ENCODE measurements at regions not wholly inside any gene's neighbourhood (a gene's known extent, or its start where the extent isn't known, plus 50 kb on each side); places are given as distances from the start of the nearest gene placed in this dataset.
"Not testable (repeated sequence)": the region's sequence is repeated elsewhere in the genome, so short reads cannot be mapped to it uniquely, and the experiment has no call there.

DNA sequence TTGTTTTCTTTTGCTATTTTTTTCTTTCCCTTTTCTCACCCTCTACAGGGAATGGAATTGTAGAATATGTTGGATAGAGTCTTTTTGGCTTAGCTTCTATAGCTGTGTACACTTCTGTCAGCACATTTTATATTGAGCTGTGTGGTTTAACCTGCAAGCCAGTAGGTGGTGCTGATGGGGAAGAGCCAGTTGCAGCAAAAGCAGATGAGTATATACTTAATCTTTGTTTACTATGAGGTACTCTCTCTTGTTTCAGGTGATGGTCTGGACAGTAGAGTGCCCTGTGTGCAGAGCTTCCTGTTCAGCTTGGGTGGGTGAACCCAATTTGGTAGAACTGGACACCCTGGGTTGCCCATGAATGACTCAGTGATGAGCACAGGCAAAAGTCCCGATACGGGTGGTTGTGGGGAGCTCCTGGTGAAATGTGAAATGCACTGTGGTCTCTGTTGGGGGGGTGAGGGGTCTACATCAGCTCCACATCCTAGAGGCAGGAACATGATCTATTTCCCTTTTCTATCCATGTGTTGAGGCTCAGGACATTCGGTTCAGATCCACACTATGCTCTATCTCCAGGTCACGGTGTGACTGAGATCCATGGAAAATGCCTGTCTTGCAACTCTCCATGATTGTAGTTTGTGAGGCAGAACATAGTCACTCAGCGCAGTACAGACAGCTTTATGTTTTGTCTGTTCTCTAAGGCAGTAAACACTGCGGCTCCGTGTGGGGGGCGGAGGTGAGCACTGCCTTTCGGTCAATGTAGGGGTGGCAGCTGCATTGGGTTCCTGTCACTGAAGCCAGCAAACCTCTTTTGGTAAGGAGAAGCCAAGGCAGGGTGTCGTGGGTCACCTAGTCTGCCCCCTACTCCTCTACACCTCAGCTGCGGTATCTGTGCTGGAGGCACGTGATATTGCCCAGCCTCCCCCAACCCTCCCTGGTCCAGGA lies 353.2 kb downstream of the PRR16 start:
- DNase-seq: peak; percentile 45

GRCh38 chr5:120818128-120818527 lies 354.0 kb downstream of the PRR16 start:
- DNase-seq: no peak

DNA sequence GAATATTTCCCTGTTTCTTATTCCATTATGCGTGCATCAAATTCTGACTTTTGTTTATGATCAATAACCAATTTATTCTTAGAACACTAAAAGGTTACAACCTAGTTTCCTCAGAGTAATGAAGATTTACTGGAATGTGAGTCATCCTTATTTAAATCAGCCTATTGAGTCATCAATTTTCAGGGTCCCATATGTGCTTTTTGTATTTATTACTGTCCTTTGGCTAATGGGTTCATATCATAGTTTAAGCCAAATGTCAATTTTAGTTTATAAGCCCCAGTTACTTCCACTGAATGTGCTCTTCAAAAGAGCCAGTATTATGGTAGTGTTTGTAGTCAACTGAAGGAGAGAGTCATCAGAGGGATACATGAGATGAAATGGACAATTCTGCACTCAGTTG lies 359.2 kb downstream of the PRR16 start:
- no peak for DNase-seq

- DNase-seq: not testable (repeated sequence)
These were observed 367.5 kb downstream of the PRR16 start for GRCh38 chr5:120831646-120832045.

DNA sequence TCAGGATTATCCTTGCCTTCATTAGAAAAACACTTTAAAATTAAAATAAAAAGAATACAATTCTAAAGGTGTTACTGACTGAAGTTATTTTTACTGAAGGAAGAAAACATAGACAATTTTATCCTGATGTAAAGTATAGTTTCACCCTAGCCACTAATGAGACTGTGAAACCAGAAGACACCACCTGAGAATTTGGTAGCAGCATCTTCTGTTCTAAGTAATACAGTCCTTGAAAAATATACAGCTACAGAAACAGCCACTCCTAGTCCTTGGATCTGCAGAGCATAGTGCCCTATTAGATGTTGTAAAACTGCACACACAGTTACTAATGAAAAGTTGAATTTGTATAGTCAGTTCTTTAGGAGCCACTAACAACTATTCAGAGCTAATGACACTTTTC lies 377.7 kb downstream of the PRR16 start:
- no peak for DNase-seq

- no peak for DNase-seq
These were observed 379.4 kb downstream of the PRR16 start for GRCh38 chr5:120843390-120843980.

DNA sequence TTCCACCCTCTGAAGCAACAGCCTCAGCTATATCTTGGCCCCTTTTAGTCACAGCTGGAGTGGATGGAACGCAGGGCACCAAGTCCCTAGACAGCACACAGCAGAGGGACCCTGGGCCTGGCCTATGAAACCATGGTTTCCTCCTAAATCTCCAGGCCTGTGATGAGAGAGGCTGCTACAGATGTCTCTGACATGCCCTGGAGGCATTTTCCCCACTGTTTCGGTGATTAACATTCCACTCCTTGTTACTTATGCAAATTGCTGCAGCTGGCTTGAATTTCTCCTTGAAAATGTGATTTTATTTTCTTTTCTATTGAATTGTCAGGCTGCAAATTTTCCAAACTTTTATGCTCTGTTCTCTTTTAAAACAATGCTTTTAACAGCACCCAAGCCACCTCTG lies 384.8 kb downstream of the PRR16 start:
- no peak for DNase-seq

GRCh38 chr5:120852222-120852860 lies 388.2 kb downstream of the PRR16 start:
- no peak for DNase-seq

DNA sequence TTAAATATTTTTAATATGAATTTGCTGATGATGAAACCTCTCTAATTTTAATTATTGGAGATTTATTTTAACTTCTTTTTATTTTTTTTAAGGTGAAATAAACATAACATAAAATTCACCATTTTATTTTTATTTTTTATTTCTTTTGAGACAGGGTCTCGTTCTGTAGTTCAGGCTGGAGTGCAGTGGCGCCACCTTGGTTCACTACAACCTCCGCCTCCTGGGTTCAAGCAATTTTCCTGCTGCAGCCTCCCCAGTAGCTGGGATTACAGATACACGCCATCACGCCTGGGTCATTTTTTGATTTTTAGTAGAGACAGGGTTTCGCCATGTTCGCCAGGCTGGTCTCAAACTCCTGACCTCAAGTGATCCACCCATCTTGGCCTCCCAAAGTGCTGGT lies 402.9 kb downstream of the PRR16 start:
- DNase-seq: no peak

GRCh38 chr5:120869831-120870230 lies 405.7 kb downstream of the PRR16 start:
- DNase-seq: no peak

DNA sequence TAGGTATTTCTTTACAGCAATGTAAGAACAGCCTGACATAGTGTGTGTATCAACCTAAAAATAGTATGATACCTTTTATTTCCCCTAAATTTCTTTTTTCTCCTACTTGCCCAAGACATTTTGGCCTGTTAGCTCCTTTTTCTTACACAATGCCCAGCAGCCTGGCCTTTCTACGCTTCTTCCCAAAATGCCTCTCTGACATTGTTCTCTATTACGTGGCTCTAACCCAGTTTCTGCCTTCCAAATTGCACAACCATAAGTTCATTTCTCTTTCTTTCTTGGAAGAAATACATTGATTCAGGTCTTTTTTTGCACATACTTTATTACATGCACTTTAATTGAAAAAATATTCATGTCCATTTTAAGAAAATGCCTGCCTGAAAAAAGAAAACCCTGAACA lies 408.2 kb downstream of the PRR16 start:
- no peak for DNase-seq

- peak; percentile 7 for DNase-seq
These were observed 409.0 kb downstream of the PRR16 start for GRCh38 chr5:120873083-120873482.

GRCh38 chr5:120874081-120874862 lies 410.2 kb downstream of the PRR16 start:
- DNase-seq: no peak

- DNase-seq: no peak
These were observed 418.1 kb downstream of the PRR16 start for GRCh38 chr5:120882038-120882775.

DNA sequence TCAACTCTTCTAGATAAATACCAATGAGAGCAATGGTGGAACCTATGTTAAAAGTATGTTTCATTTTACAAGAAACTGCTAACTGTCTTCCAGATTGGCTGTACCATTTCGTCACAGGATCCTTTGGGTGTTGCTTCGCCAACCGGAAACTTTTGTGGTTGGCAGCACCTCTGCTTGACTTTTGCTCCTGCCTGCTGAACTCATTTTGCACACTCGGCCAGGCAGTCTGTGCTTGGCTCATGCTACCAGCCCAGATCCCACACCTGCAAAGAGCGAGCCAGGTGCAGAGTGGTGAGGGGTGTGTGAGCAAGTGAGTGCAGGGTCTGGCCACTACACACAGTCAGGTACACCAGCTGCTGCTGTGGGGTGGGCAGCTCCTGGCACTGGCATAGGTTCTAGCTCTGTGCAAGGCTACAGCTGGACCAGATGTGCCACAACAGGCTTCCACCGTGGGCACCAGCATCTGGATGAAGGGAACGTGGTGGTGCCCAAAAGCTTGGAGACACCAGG lies 422.3 kb downstream of the PRR16 start:
- no peak for DNase-seq

DNA sequence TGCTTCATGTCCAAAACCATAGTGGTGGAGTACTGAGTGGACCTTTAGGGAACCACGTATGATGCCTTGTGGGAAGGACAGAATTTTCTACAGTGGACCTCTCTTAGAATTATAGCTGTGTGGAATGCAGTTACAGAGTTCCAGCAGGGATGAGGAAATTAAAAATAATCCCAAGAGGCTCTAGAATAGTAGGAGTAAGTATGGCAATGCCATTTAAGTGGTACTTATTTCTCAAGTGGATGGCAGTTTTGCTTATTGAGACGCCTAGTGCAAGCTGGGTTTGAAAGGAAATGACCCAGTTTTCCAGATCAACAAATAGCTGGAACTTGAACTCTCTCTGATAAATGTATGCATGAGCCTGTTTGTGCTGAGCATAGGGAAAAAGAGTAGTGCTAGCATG lies 431.6 kb downstream of the PRR16 start:
- no peak for DNase-seq

GRCh38 chr5:120901199-120901598 lies 437.1 kb downstream of the PRR16 start:
- DNase-seq: no peak

GRCh38 chr5:120907953-120908352 lies 443.9 kb downstream of the PRR16 start:
- no peak for DNase-seq

DNA sequence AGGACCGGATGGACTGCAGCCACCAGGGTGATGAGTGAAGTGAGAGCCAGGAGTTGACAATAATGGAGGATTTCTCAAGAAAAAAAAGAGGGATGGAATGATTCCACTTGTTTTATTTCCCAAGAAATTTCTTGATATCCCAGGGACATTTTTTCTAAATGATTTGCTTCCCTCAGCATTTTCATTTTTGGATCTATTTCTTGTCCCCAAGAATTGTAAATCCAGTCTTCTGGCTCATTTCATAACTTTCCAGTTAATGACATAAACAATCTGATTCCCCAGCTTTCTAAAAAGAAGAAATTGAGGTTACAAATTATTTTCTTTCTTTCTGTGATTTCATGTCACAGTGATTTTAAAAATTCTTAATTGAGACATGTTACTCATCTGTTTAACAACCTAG lies 446.5 kb downstream of the PRR16 start:
- no peak for DNase-seq

DNA sequence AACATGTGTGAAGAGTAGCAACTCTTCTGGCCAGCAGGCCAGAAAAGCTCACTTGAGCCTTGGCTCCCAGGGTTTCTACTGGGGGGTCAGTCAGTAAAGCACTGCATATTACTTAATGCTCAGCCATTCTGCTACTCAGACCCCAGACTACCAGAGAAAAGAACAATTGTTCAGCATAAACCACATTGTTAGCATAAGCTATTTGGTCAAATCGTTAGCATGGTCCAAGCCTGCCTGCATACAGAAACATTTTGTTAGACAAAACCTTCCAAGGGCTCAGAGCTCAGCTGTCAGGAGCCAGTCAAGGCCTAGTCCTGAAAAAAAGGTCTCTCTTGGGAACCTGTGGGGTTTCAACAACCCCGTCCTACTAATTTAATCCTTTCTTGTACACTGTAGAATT lies 449.3 kb downstream of the PRR16 start:
- DNase-seq: no peak

DNA sequence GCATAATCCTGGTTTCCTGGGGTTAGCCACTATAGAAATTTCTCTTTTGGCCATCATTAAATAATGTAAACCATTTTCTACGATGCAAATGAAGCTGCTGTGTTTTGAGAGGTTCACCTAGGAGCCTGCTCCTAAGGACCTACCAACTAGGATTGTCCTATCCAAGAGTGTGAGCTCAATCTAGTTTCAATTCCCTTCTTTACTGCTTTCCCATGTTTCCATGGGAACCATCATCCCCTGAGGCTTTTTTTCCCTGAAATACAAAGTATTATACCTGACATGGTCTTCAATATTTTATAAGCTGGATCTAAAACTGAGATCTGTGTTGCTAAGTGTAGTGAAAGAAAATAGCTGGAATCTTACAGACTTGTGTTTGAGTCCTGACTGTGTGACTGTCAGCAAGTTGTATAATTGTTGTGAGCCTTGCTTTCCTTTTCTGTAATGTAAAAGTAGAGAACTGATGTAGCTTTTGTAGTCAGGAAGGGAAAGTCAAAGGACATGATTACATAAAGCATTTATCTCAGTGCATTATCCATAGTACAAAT lies 453.2 kb downstream of the PRR16 start:
- DNase-seq: no peak

DNA sequence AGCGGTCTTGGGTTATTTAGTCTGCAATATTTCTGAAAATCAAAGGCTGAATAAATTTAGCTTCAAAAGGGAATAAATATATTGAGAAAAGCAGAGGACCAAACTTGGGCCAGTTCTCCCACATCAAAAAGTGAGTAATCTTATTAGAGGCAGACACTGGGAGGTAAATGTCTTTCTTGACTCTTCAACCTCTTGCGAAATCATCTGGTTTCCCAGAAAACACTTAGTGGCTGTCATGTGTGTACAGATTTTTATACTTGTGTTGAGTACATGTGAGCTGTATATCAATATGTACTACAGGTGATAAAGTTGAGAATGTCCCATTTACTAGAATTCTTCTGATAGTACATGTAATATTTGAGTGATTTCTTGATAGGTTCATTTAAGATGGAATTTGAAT lies 454.9 kb downstream of the PRR16 start:
- no peak for DNase-seq
